ENCODE measurements at regions not wholly inside any gene's neighbourhood (a gene's known extent, or its start where the extent isn't known, plus 50 kb on each side); places are given as distances from the start of the nearest gene placed in this dataset.
A peak's percentile ranks its signal among the peaks of the same experiment; 100 is the strongest.

GRCh38 chr10:33566001-33566400 lies 231.5 kb upstream of the NRP1 start:
- H3K4me3 ChIP-seq (ENCODE audit: low read depth, low read length) = no peak overlapping the region
- TF ChIP-seq, protein P1, sequence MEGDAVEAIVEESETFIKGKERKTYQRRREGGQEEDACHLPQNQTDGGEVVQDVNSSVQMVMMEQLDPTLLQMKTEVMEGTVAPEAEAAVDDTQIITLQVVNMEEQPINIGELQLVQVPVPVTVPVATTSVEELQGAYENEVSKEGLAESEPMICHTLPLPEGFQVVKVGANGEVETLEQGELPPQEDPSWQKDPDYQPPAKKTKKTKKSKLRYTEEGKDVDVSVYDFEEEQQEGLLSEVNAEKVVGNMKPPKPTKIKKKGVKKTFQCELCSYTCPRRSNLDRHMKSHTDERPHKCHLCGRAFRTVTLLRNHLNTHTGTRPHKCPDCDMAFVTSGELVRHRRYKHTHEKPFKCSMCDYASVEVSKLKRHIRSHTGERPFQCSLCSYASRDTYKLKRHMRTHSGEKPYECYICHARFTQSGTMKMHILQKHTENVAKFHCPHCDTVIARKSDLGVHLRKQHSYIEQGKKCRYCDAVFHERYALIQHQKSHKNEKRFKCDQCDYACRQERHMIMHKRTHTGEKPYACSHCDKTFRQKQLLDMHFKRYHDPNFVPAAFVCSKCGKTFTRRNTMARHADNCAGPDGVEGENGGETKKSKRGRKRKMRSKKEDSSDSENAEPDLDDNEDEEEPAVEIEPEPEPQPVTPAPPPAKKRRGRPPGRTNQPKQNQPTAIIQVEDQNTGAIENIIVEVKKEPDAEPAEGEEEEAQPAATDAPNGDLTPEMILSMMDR (IDR thresholded peaks at IDR 0.05; ENCODE audit: insufficient read depth, low read length, severe bottlenecking) = no peak
- FAIRE-seq = no peak

DNA sequence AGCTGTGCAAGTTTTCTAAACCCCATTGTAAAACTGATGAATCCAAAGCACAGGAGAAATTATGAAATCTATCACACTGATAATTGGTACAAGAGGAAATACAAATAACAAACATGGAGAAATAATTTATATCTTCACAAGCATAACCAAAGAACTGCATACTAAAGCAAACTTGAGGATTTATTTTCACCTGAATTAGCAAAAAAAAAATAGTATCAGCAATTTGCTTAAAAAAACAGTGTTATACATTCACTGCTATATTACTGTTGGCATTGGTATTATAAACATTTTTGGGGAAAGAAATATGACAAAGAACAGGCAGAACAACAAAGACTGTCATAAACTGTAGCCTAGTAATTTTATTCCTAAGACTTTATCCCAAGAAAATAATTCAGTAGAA lies 230.8 kb upstream of the NRP1 start:
- no peak for DNase-seq (ENCODE audit: low read depth)
- Histone ChIP-seq H3K27me3 (ENCODE audit: control insufficient read depth, insufficient read depth, low read length) (no peaks in the 10 kb centered on the region), H3K36me3 (ENCODE audit: control insufficient read depth, insufficient read depth, low read length) (no peaks in the 10 kb centered on the region), H3K4me3 (ENCODE audit: low read depth, low read length) (no peak overlapping the region)
- TF ChIP-seq, protein P1 (IDR thresholded peaks at IDR 0.05; ENCODE audit: insufficient read depth, low read length, severe bottlenecking) = no peak
- no peak for FAIRE-seq

More at GRCh38 chr10:33566001-33566400, 231.5 kb upstream of the NRP1 start:
- no peak for DNase-seq (ENCODE audit: low read depth)
- Histone ChIP-seq H3K36me3 (ENCODE audit: control insufficient read depth, insufficient read depth, low read length) (no peaks in the 10 kb centered on the region), H3K27me3 (ENCODE audit: control insufficient read depth, insufficient read depth, low read length) (no peaks in the 10 kb centered on the region)

GRCh38 chr10:33559105-33559504 lies 224.6 kb upstream of the NRP1 start:
- Histone ChIP-seq H3K4me3 (ENCODE audit: low read depth, low read length) (no peak overlapping the region), H3K36me3 (ENCODE audit: control insufficient read depth, insufficient read depth, low read length) (no peaks in the 10 kb centered on the region), H3K27me3 (ENCODE audit: control insufficient read depth, insufficient read depth, low read length) (peaks cover 3% of the 10 kb centered on the region)
- FAIRE-seq = no peak
- TF ChIP-seq, protein P1 (IDR thresholded peaks at IDR 0.05; ENCODE audit: insufficient read depth, low read length, severe bottlenecking) = no peak
- peak; percentile 52 for DNase-seq (ENCODE audit: low read depth)

GRCh38 chr10:33557313-33557712 lies 222.8 kb upstream of the NRP1 start:
- TF ChIP-seq, protein P1 (IDR thresholded peaks at IDR 0.05; ENCODE audit: insufficient read depth, low read length, severe bottlenecking) = no peak
- peaks cover 3% of the 10 kb centered on the region for H3K27me3 ChIP-seq (ENCODE audit: control insufficient read depth, insufficient read depth, low read length)
- H3K36me3 ChIP-seq (ENCODE audit: control insufficient read depth, insufficient read depth, low read length) = no peaks in the 10 kb centered on the region
- H3K4me3 ChIP-seq (ENCODE audit: low read depth, low read length) = no peak overlapping the region
- DNase-seq (ENCODE audit: low read depth) = no peak
- no peak for FAIRE-seq

- DNase-seq (ENCODE audit: low read depth) = no peak
- FAIRE-seq = no peak
- Histone ChIP-seq H3K27me3 (ENCODE audit: control insufficient read depth, insufficient read depth, low read length) (peaks cover 3% of the 10 kb centered on the region), H3K4me3 (ENCODE audit: low read depth, low read length) (no peak overlapping the region), H3K36me3 (ENCODE audit: control insufficient read depth, insufficient read depth, low read length) (no peaks in the 10 kb centered on the region)
- TF ChIP-seq, protein P1 (IDR thresholded peaks at IDR 0.05; ENCODE audit: insufficient read depth, low read length, severe bottlenecking) = no peak
These were observed 222.2 kb upstream of the NRP1 start for GRCh38 chr10:33556620-33557019.

DNA sequence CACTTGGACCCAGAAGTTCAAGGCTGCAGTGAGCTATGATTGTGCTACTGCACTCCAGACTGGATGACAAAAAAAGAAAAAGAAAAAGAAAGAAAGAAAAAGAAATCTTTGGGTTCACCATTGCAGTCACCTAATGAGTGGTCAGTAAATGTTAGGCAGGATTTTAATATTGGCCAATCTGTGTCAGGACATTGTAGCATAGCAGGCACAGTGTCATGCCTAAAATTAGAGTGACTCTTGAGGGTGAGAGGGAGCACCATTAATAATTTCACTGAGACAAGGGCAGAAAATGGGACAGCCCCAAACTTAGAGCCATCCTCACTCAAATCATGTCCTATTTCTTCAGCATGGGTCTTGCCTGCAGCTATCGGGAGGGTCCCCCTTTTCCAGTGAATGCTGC lies 221.6 kb upstream of the NRP1 start:
- TF ChIP-seq, protein P1 (IDR thresholded peaks at IDR 0.05; ENCODE audit: insufficient read depth, low read length, severe bottlenecking) = no peak
- FAIRE-seq (no peak), DNase-seq (ENCODE audit: low read depth) (no peak)
- peaks cover 3% of the 10 kb centered on the region for H3K27me3 ChIP-seq (ENCODE audit: control insufficient read depth, insufficient read depth, low read length)
- no peaks in the 10 kb centered on the region for H3K36me3 ChIP-seq (ENCODE audit: control insufficient read depth, insufficient read depth, low read length)
- no peak overlapping the region for H3K4me3 ChIP-seq (ENCODE audit: low read depth, low read length)
